Sigmoid colon (tissue), 6 donors: ENCODE measurements at regions not wholly inside any gene's neighbourhood (a gene's known extent, or its start where the extent isn't known, plus 50 kb on each side); places are given as distances from the start of the nearest gene placed in this dataset.

Source experiments
- DNase-seq: peaks from one replicate; pipeline ENCODE4 v3.0.0-alpha.2; 2019
- H3K27ac ChIP-seq, 4 donors: fragments of 200-600 bp; sonication (generic); one replicate each; pipeline ENCODE4 v1.5.1; 2016 to 2019; ENCODE audit warnings: mild to moderate bottlenecking in 1 of 4
- H3K27me3 ChIP-seq, 3 donors: fragments of 200-600 bp; sonication (generic); one replicate each; pipeline ENCODE4 v1.5.1; 2019; ENCODE audit warnings: mild to moderate bottlenecking in 1 of 3
- H3K36me3 ChIP-seq, 4 donors: fragments of 200-600 bp; sonication (generic); one replicate each; pipeline ENCODE4 v1.5.1; 2016 to 2019
- H3K4me1 ChIP-seq, 4 donors: fragments of 200-600 bp; sonication (generic); one replicate each; pipeline ENCODE4 v1.5.1; 2017 to 2019
- H3K4me3 ChIP-seq, 4 donors: fragments of 200-600 bp; sonication (generic); one replicate each; pipeline ENCODE4 v1.5.1; 2017 to 2019; ENCODE audit warnings: mild to moderate bottlenecking in 2 of 4, moderate library complexity in 1 of 4
- H3K9me3 ChIP-seq, 4 donors: fragments of 200-600 bp in 3 of 4; sonication (generic) in 3 of 4; one replicate each; pipeline versions ENCODE4 v1.5.1 to v1.6.1; 2013 to 2019
- CTCF ChIP-seq, 4 experiments: fragments of 450-650 bp in 3 of 4; fragments of 200-600 bp in 1 of 4; IDR thresholded peaks; one replicate each; pipeline ENCODE4 v1.5.1; 2016 to 2019; ENCODE audit warnings: antibody characterized with exemption in 4 of 4, mild to moderate bottlenecking in 3 of 4, moderate library complexity in 2 of 4
- EP300 ChIP-seq, 4 donors: sonication (generic); formaldehyde crosslinking; IDR thresholded peaks; one replicate each; pipeline ENCODE4 v1.6.1; 2017; ENCODE audit warnings: antibody characterized with exemption in 4 of 4
- POLR2A ChIP-seq, 2 donors: fragments of 450-650 bp; IDR thresholded peaks; one replicate each; pipeline ENCODE4 v1.6.1; 2016; ENCODE audit warnings: antibody characterized with exemption in 2 of 2, mild to moderate bottlenecking in 2 of 2, moderate library complexity in 2 of 2
- POLR2AphosphoS5 ChIP-seq, 4 donors: sonication (generic); formaldehyde crosslinking; IDR thresholded peaks; one replicate each; pipeline ENCODE4 v1.6.1; 2017; ENCODE audit warnings: antibody characterized with exemption in 4 of 4
- WGBS, 2 donors: extraction: QIAGEN DNeasy Blood & Tissue Kit; methylation state at CpG; one replicate each; pipeline ENCODE4 v1.1.7; 2013; 5-methylcytosine and 5-hydroxymethylcytosine counted together
- intact Hi-C: fragments of 100-400 bp; cut with DNase I; formaldehyde crosslinking; loops from one replicate; pipeline ENCODE4 v1.15.1; 2023
- donor health status: healthy with polysubstance abuse.
- donor health status: healthy.

- no peaks in the 10 kb centered on the region for H3K36me3 ChIP-seq
- DNase-seq = no peak
- WGBS, 2 donors = 35 to 67% methylated on average over 4 of the region's 4 CpGs
- no peak for TF ChIP-seq EP300 (IDR thresholded peaks at IDR 0.05)
- H3K27me3 ChIP-seq = no peaks in the 10 kb centered on the region
- no peak overlapping the region for H3K27ac ChIP-seq
- H3K4me1 ChIP-seq = no peaks in the 10 kb centered on the region
- no peaks in the 10 kb centered on the region for H3K9me3 ChIP-seq
- H3K4me3 ChIP-seq = no peak overlapping the region
- intact Hi-C loops = no loop called here
Observed at GRCh38 chr2:151161821-151162551, 99.7 kb downstream of the RBM43 start.

GRCh38 chr2:151159109-151159662 is 102.5 kb downstream of the RBM43 start:
- H3K27ac ChIP-seq = no peak overlapping the region
- intact Hi-C loops = no loop called here
- no peak for DNase-seq

GRCh38 chr2:151157000-151157735 is 104.5 kb downstream of the RBM43 start:
- Histone ChIP-seq H3K27me3 (no peaks in the 10 kb centered on the region), H3K4me1 (no peaks in the 10 kb centered on the region), H3K4me3 (no peak overlapping the region), H3K36me3 (no peaks in the 10 kb centered on the region), H3K27ac (no peak overlapping the region), H3K9me3 (no peaks in the 10 kb centered on the region)
- intact Hi-C loops = no loop called here
- WGBS, 2 donors = 64 to 77% methylated on average over 5 of the region's 5 CpGs
- TF ChIP-seq POLR2AphosphoS5 (IDR thresholded peaks at IDR 0.05) = no peak
- no peak for TF ChIP-seq EP300 (IDR thresholded peaks at IDR 0.05)
- TF ChIP-seq CTCF (IDR thresholded peaks at IDR 0.05) = no peak
- no peak for TF ChIP-seq POLR2A (IDR thresholded peaks at IDR 0.05)
- no peak for DNase-seq

More at GRCh38 chr2:151159109-151159662, 102.5 kb downstream of the RBM43 start:
- H3K36me3 ChIP-seq = no peaks in the 10 kb centered on the region
- H3K4me3 ChIP-seq = no peak overlapping the region
- no peaks in the 10 kb centered on the region for H3K9me3 ChIP-seq
- TF ChIP-seq POLR2A (IDR thresholded peaks at IDR 0.05) (no peak), POLR2AphosphoS5 (IDR thresholded peaks at IDR 0.05) (no peak), EP300 (IDR thresholded peaks at IDR 0.05) (no peak), CTCF (IDR thresholded peaks at IDR 0.05) (no peak)
- WGBS, 2 donors = 56 to 70% methylated on average over 2 of the region's 2 CpGs
- H3K27me3 ChIP-seq = no peaks in the 10 kb centered on the region
- H3K4me1 ChIP-seq = no peaks in the 10 kb centered on the region

GRCh38 chr2:151156431-151156830 is 105.2 kb downstream of the RBM43 start:
- 75 to 90% methylated on average over 2 of the region's 2 CpGs for WGBS, 2 donors
- no peak overlapping the region for H3K4me3 ChIP-seq
- no peaks in the 10 kb centered on the region for H3K36me3 ChIP-seq
- H3K4me1 ChIP-seq = no peaks in the 10 kb centered on the region
- H3K9me3 ChIP-seq = no peaks in the 10 kb centered on the region
- TF ChIP-seq POLR2A (IDR thresholded peaks at IDR 0.05) (no peak), EP300 (IDR thresholded peaks at IDR 0.05) (no peak), POLR2AphosphoS5 (IDR thresholded peaks at IDR 0.05) (no peak), CTCF (IDR thresholded peaks at IDR 0.05) (no peak)
- no peaks in the 10 kb centered on the region for H3K27me3 ChIP-seq
- intact Hi-C loops = no loop called here
- DNase-seq = no peak
- no peak overlapping the region for H3K27ac ChIP-seq

GRCh38 chr2:151153601-151154000 is 108.1 kb downstream of the RBM43 start:
- Histone ChIP-seq H3K36me3 (no peaks in the 10 kb centered on the region), H3K4me1 (peaks cover 0 to 6% (median 2%) of the 10 kb centered on the region in 4 donors), H3K9me3 (no peaks in the 10 kb centered on the region), H3K27me3 (no peaks in the 10 kb centered on the region), H3K4me3 (no peak overlapping the region), H3K27ac (no peak overlapping the region)
- no peak for DNase-seq
- intact Hi-C loops = no loop called here
- TF ChIP-seq POLR2AphosphoS5 (IDR thresholded peaks at IDR 0.05) (no peak), CTCF (IDR thresholded peaks at IDR 0.05) (no peak), EP300 (IDR thresholded peaks at IDR 0.05) (no peak), POLR2A (IDR thresholded peaks at IDR 0.05) (no peak)
